ENCODE measurements at regions not wholly inside any gene's neighbourhood (a gene's known extent, or its start where the extent isn't known, plus 50 kb on each side); places are given as distances from the start of the nearest gene placed in this dataset.

DNA sequence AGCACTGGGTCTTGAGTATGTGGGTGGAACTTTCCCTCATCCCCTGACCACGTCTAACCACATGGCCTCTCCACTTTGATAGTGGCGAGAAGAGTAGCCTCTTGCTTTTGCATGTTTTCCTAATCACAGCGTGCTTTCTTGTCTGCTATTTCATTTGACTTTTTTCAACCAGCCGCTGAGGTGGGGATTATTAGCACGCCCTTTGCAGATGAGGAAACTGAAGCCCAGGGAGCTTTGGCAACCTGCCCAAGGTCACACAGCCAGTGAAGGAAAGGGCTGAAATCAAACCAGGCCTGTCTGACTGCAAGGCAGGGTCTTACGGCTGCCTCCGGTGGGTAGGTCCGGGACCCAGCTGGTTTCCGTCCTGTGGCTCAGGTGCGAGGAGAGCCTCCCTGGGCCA, 106.5 kb upstream of the MSX2 start:
- H3K4me2 ChIP-seq (ENCODE audit: control insufficient read depth, insufficient read depth): no peak overlapping the region

DNA sequence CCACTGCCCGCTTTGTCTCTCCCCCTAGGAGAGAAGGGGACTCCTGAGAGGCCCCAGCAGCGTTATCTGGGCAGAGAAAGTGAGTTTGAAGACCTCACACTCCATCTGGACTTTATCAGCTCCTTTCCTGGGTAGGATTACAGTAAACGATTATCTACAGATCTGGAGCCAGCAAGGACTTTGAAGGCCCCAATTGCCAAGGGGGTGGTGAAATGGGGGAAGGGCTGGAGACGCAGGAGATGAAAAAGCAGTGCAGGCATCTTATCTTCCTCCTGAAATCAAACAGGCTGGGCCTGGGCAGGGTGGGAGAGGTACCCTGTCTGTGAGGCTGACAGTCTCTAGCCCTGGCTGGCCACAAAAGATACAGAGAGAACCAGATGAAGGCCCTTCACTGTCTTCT, 105.8 kb upstream of the MSX2 start:
- Histone ChIP-seq H3K4me2 (ENCODE audit: control insufficient read depth, insufficient read depth) (no peak overlapping the region), H3K79me2 (ENCODE audit: control insufficient read depth, insufficient read depth, low read length) (no peaks in the 10 kb centered on the region), H4K20me1 (ENCODE audit: control insufficient read depth, insufficient read depth) (no peaks in the 10 kb centered on the region), H3K36me3 (ENCODE audit: control insufficient read depth in 2 of 2, insufficient read depth in 2 of 2, low read length in 1 of 2) (no peaks in the 10 kb centered on the region), H3K27me3 (replicated peaks in 1 of 2; ENCODE audit: control insufficient read depth in 2 of 2, insufficient read depth in 2 of 2, low read length in 1 of 2) (no peaks in the 10 kb centered on the region), H3K4me3 (no peak overlapping the region), H3K27ac (ENCODE audit: control insufficient read depth, insufficient read depth) (no peak overlapping the region), H2AFZ (ENCODE audit: control insufficient read depth, low read depth, low read length) (no peak overlapping the region), H3K9me3 (replicated peaks; ENCODE audit: control insufficient read depth, insufficient read depth, low read length) (no peaks in the 10 kb centered on the region), H3K9ac (ENCODE audit: control insufficient read depth, insufficient read depth, low read length) (no peak overlapping the region), H3K4me1 (ENCODE audit: control insufficient read depth, insufficient read depth, low read length) (no peaks in the 10 kb centered on the region)
- in situ Hi-C loops (cut with MboI) (no loop called here), intact Hi-C loops (cut with micrococcal nuclease; ENCODE audit: unreplicated experiment) (no loop called here)
- ChIA-PET CTCF (no interaction called here), SMC1A (ENCODE audit: uncharacterized antibody, unreplicated experiment) (interaction anchor here (0.6 kb wide), 1 partner anchor 75 kb away, joined by 3 read pairs; no protein-coding TSS in a partner anchor), RAD21 (ENCODE audit: unreplicated experiment) (no interaction called here), POLR2A (interaction anchor here (0.7 kb wide), 1 partner anchor 273 kb away, joined by 4 read pairs; no protein-coding TSS in a partner anchor)
- no TSS peak for BruUV-seq (replicated peaks)
- no peak for ATAC-seq
- no peak for FAIRE-seq
- DNase-seq (ENCODE audit: low read depth, low spot score): no peak
- WGBS (ENCODE audit: insufficient coverage, insufficient replicate concordance, low lambda C conversion rate, missing lambda C conversion rate): 10% methylated on average over 4 of the region's 4 CpGs
- TF ChIP-seq YBX1 (IDR thresholded peaks at IDR 0.05) (no peak), DPF2 (IDR thresholded peaks at IDR 0.05) (no peak), KAT2A (conservative IDR thresholded peaks at IDR 0.05; ENCODE audit: control insufficient read depth, low read depth, low read length) (no peak), MYC (IDR thresholded peaks at IDR 0.05; ENCODE audit: insufficient read depth, insufficient read length, insufficient replicate concordance, low read length, severe bottlenecking) (no peak), SRF (IDR thresholded peaks at IDR 0.05; ENCODE audit: low read depth in 2 of 2, low read length in 2 of 2) (no peak), JUNB (IDR thresholded peaks at IDR 0.05) (no peak), RELA (IDR thresholded peaks at IDR 0.05; ENCODE audit: borderline replicate concordance, partially characterized antibody) (no peak), MTA3 (IDR thresholded peaks at IDR 0.05; ENCODE audit: borderline replicate concordance, low read length) (no peak), NBN (IDR thresholded peaks at IDR 0.05) (no peak), ASH2L (IDR thresholded peaks at IDR 0.05; ENCODE audit: borderline replicate concordance, low read depth) (no peak), NFYA (IDR thresholded peaks at IDR 0.05; ENCODE audit: borderline replicate concordance, low read depth, low read length) (no peak), BRCA1 (IDR thresholded peaks at IDR 0.05; ENCODE audit: low read depth, low read length) (no peak)
- TF ChIP-seq, protein P1, sequence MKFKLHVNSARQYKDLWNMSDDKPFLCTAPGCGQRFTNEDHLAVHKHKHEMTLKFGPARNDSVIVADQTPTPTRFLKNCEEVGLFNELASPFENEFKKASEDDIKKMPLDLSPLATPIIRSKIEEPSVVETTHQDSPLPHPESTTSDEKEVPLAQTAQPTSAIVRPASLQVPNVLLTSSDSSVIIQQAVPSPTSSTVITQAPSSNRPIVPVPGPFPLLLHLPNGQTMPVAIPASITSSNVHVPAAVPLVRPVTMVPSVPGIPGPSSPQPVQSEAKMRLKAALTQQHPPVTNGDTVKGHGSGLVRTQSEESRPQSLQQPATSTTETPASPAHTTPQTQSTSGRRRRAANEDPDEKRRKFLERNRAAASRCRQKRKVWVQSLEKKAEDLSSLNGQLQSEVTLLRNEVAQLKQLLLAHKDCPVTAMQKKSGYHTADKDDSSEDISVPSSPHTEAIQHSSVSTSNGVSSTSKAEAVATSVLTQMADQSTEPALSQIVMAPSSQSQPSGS (IDR thresholded peaks at IDR 0.05; ENCODE audit: low read length): no peak
- TF ChIP-seq, protein P2, sequence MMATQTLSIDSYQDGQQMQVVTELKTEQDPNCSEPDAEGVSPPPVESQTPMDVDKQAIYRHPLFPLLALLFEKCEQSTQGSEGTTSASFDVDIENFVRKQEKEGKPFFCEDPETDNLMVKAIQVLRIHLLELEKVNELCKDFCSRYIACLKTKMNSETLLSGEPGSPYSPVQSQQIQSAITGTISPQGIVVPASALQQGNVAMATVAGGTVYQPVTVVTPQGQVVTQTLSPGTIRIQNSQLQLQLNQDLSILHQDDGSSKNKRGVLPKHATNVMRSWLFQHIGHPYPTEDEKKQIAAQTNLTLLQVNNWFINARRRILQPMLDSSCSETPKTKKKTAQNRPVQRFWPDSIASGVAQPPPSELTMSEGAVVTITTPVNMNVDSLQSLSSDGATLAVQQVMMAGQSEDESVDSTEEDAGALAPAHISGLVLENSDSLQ (IDR thresholded peaks at IDR 0.05): no peak

More for the DNA sequence above, 106.5 kb upstream of the MSX2 start:
- ATAC-seq: no peak
- no peak for TF ChIP-seq PAX5 (IDR thresholded peaks at IDR 0.05; ENCODE audit: borderline replicate concordance, low read depth, low read length)
- no peak for TF ChIP-seq RFX5 (IDR thresholded peaks at IDR 0.05; ENCODE audit: low read depth, low read length)
- TF ChIP-seq, protein P3, sequence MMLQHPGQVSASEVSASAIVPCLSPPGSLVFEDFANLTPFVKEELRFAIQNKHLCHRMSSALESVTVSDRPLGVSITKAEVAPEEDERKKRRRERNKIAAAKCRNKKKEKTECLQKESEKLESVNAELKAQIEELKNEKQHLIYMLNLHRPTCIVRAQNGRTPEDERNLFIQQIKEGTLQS (IDR thresholded peaks at IDR 0.05; ENCODE audit: borderline replicate concordance, extremely low read depth, low read depth, low read length): no peak
- DNase-seq (ENCODE audit: low read depth, low spot score): no peak
- ChIA-PET POLR2A (no interaction called here), SMC1A (ENCODE audit: uncharacterized antibody, unreplicated experiment) (interaction anchor here (0.6 kb wide), 1 partner anchor 75 kb away, joined by 3 read pairs; no protein-coding TSS in a partner anchor), CTCF (no interaction called here), RAD21 (ENCODE audit: unreplicated experiment) (no interaction called here)
- Histone ChIP-seq H3K4me1 (ENCODE audit: control insufficient read depth, insufficient read depth, low read length) (no peaks in the 10 kb centered on the region), H3K4me3 (no peak overlapping the region), H3K27ac (ENCODE audit: control insufficient read depth, insufficient read depth) (no peak overlapping the region), H3K9ac (ENCODE audit: control insufficient read depth, insufficient read depth, low read length) (no peak overlapping the region), H3K36me3 (ENCODE audit: control insufficient read depth in 2 of 2, insufficient read depth in 2 of 2, low read length in 1 of 2) (no peaks in the 10 kb centered on the region), H2AFZ (ENCODE audit: control insufficient read depth, low read depth, low read length) (no peak overlapping the region), H3K79me2 (ENCODE audit: control insufficient read depth, insufficient read depth, low read length) (no peaks in the 10 kb centered on the region), H3K27me3 (replicated peaks in 1 of 2; ENCODE audit: control insufficient read depth in 2 of 2, insufficient read depth in 2 of 2, low read length in 1 of 2) (no peaks in the 10 kb centered on the region), H3K9me3 (replicated peaks; ENCODE audit: control insufficient read depth, insufficient read depth, low read length) (no peaks in the 10 kb centered on the region), H4K20me1 (ENCODE audit: control insufficient read depth, insufficient read depth) (no peaks in the 10 kb centered on the region)
- no TSS peak for BruUV-seq (replicated peaks)
- intact Hi-C loops (cut with micrococcal nuclease; ENCODE audit: unreplicated experiment): no loop called here
- in situ Hi-C loops (cut with MboI): no loop called here
- WGBS (ENCODE audit: insufficient coverage, insufficient replicate concordance, low lambda C conversion rate, missing lambda C conversion rate): 49% methylated on average over 10 of the region's 10 CpGs
- FAIRE-seq: no peak

Measured in GM12878 (cell line).